Endothelial cell of umbilical vein (primary cell): ENCODE measurements at regions not wholly inside any gene's neighbourhood (a gene's known extent, or its start where the extent isn't known, plus 50 kb on each side); places are given as distances from the start of the nearest gene placed in this dataset.

Experiments
- BruUV-seq: library from RNA; stranded (reverse); fragments of 400-500 nt; replicated peaks from 2 replicates; lab custom pipeline; 2021; lab: Mats Ljungman, UMichigan
- CTCF ChIA-PET: fragments of 300-600, 350-600 bp; sonication (Branson Sonifier 250); formaldehyde crosslinking; loops from one replicate; lab custom pipeline; 2021; ENCODE audit warnings: antibody characterized with exemption, inconsistent platforms; lab: Charles Lee
- POLR2A ChIA-PET: fragments of 300-600, 350-600 bp; sonication (Branson Sonifier 250); formaldehyde crosslinking; loops from one replicate; lab custom pipeline; 2021; ENCODE audit warnings: antibody characterized with exemption, inconsistent platforms; lab: Charles Lee
- DNase-seq: peaks from one replicate; pipeline ENCODE4 v3.0.0-alpha.2; 2011; ENCODE audit warnings: low read depth, low spot score
- FAIRE-seq: peaks from 2 replicates; lab custom pipeline; 2011; peaks lifted over from hg19 to GRCh38; lab: Jason Lieb, UNC
- H2AFZ ChIP-seq: 2 replicates; pipeline ENCODE4 v1.6.0; 2012; ENCODE audit warnings: low read depth, low read length, control low read depth, inconsistent platforms
- H3K27ac ChIP-seq: 2 replicates; pipeline ENCODE4 v1.5.1; 2011; ENCODE audit warnings: low read depth, mild to moderate bottlenecking, control low read depth, low read length, moderate library complexity; ENCODE audit not compliant: insufficient read depth
- H3K27me3 ChIP-seq, 2 experiments: 2 replicates each; pipeline versions ENCODE4 v1.6.0 to v1.6.1; 2011; ENCODE audit warnings: low read length in 2 of 2, mixed read lengths in 1 of 2; ENCODE audit not compliant: control insufficient read depth in 2 of 2, insufficient read depth in 2 of 2
- H3K36me3 ChIP-seq, 2 experiments: 2 replicates in 1 of 2; 3 replicates in 1 of 2; pipeline ENCODE4 v1.5.1; 2011; ENCODE audit warnings: low read length in 2 of 2, mild to moderate bottlenecking in 1 of 2, moderate library complexity in 1 of 2; ENCODE audit not compliant: control insufficient read depth in 2 of 2, insufficient read depth in 2 of 2; ENCODE audit errors: extremely low read depth in 1 of 2
- H3K4me1 ChIP-seq: 3 replicates; pipeline ENCODE4 v1.5.1; 2011; ENCODE audit warnings: mild to moderate bottlenecking, low read length; ENCODE audit not compliant: control insufficient read depth, insufficient read depth; ENCODE audit errors: extremely low read depth
- H3K4me2 ChIP-seq: 2 replicates; pipeline ENCODE4 v1.6.1; 2011; ENCODE audit warnings: low read length, control low read depth, mixed read lengths; ENCODE audit not compliant: insufficient read depth
- H3K4me3 ChIP-seq, 3 experiments: fragments of 200-600 bp in 1 of 3; sonication (generic), shearing (Covaris generic) in 1 of 3; replicated peaks in 1 of 3; 2 replicates each; pipeline ENCODE4 v1.5.1; 2011 to 2016; ENCODE audit warnings: control low read depth in 3 of 3, low read length in 3 of 3, mild to moderate bottlenecking in 2 of 3, inconsistent platforms in 1 of 3, low read depth in 1 of 3, moderate library complexity in 1 of 3; ENCODE audit not compliant: insufficient read depth in 1 of 3
- H3K79me2 ChIP-seq: 2 replicates; pipeline ENCODE4 v1.6.0; 2012; ENCODE audit warnings: low read length, inconsistent platforms; ENCODE audit not compliant: control insufficient read depth, insufficient read depth
- H3K9ac ChIP-seq: replicated peaks from 2 replicates; pipeline ENCODE3; 2011; ENCODE audit warnings: low read length, control low read depth; ENCODE audit not compliant: insufficient read depth; ENCODE audit errors: extremely low read depth
- H3K9me1 ChIP-seq: replicated peaks from 3 replicates; pipeline ENCODE4 v1.6.0; 2011; ENCODE audit warnings: mild to moderate bottlenecking, low read length; ENCODE audit not compliant: control insufficient read depth, insufficient read depth; ENCODE audit errors: extremely low read depth
- H3K9me3 ChIP-seq: replicated peaks from 2 replicates; pipeline ENCODE4 v1.5.1; 2012; ENCODE audit warnings: low read length, inconsistent platforms; ENCODE audit not compliant: control insufficient read depth, insufficient read depth
- H4K20me1 ChIP-seq: replicated peaks from 2 replicates; pipeline ENCODE3; 2011; ENCODE audit warnings: mild to moderate bottlenecking, low read length; ENCODE audit not compliant: control insufficient read depth, insufficient read depth; ENCODE audit errors: extremely low read depth
- GATA2 ChIP-seq: IDR thresholded peaks from 2 replicates; pipeline ENCODE4 v1.7.0; 2011; ENCODE audit warnings: low read depth, mild to moderate bottlenecking, moderate library complexity, mixed read lengths, low read length; ENCODE audit not compliant: insufficient read length, insufficient read depth
- MYC ChIP-seq: IDR thresholded peaks from one replicate; pipeline ENCODE4 v1.6.1; 2011; ENCODE audit warnings: mild to moderate bottlenecking, low read depth, low read length
- POLR2A ChIP-seq: IDR thresholded peaks from 2 replicates; pipeline ENCODE4 v1.6.1; 2012; ENCODE audit warnings: low read depth, mild to moderate bottlenecking, control low read depth, low read length
- dilution Hi-C: fragments of 300-500 bp; cut with MboI; formaldehyde crosslinking; loops from one replicate; pipeline ENCODE4 v1.15.0; 2019; ENCODE audit warnings: low sequenced_read_pairs; ENCODE audit not compliant: extremely low pct_ligation_motif_present
- intact Hi-C: fragments of 100-400 bp; cut with micrococcal nuclease; formaldehyde crosslinking; loops from one replicate; pipeline ENCODE4 v1.10.0; 2022
- TF ChIP-seq, protein P1 (sequence below): IDR thresholded peaks from 2 replicates; pipeline ENCODE4 v1.6.1; 2011; ENCODE audit not compliant: insufficient read depth, insufficient read length

DNA sequence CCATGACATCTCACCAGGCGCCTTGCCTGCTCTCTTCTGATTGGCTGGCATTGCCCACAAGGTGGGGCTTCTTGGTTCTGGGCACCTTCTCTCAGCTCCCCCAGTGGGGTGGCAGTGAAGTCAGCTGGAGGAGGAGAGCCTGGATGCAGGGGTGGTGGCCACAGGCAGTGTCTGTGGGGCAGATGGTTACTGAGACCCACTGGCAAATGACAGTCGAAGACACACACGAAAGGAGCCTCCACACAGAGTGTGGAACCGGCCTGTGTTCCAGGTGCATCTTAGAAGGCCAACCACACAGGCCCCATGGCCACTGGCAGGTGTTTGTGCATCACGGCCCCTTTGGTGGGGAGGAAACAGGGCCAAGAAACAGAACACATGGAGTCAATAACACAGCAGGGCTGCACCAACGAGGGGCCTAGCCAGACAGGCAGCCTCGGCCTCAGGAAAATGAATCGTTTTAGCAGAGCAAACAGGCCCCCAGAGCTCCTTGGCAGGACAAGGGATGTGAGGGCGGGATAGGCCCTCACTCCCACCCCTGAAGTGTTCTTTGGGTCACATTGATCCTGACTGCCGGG lies 683.4 kb downstream of the TBC1D22A start:
- Histone ChIP-seq H3K4me1 (no peaks in the 10 kb centered on the region), H3K36me3 (no peaks in the 10 kb centered on the region), H3K9me1 (no peaks in the 10 kb centered on the region), H3K4me3 (no peak overlapping the region), H3K27me3 (no peaks in the 10 kb centered on the region), H3K9me3 (peaks cover 15% of the 10 kb centered on the region), H3K9ac (no peak overlapping the region), H3K4me2 (no peak overlapping the region), H3K79me2 (no peaks in the 10 kb centered on the region), H4K20me1 (no peaks in the 10 kb centered on the region), H3K27ac (no peak overlapping the region), H2AFZ (no peak overlapping the region)
- no TSS peak for BruUV-seq
- FAIRE-seq, result no peak
- POLR2A ChIA-PET, result no interaction called here
- DNase-seq, result no peak
- intact Hi-C loops, result no loop called here
- CTCF ChIA-PET, result no interaction called here
- dilution Hi-C loops, result no loop called here
- TF ChIP-seq POLR2A, result no peak
- TF ChIP-seq, protein P1, sequence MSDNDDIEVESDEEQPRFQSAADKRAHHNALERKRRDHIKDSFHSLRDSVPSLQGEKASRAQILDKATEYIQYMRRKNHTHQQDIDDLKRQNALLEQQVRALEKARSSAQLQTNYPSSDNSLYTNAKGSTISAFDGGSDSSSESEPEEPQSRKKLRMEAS, result no peak

DNA sequence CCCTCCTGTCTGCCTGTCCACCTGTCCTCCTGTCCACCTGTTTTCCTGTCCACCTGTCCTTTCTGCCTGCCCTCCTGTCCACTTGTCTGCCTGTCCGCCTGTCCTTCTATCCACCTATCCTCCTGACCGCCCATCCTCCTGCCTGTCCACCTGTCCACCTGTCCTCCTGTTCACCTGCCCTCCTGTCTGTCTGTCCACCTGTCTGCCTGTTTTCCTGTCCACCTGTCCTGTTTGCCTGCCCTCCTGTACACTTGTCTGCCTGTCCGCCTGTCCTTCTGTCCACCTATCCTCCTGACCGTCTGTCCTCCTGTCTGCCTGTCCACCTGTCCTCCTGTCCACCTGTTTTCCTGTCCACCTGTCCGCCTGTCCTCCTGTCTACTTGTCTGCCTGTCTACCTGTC lies 682.8 kb downstream of the TBC1D22A start:
- FAIRE-seq (no peak), DNase-seq (no peak)
- Histone ChIP-seq H3K9ac (no peak overlapping the region), H3K36me3 (no peaks in the 10 kb centered on the region), H3K27me3 (no peaks in the 10 kb centered on the region), H4K20me1 (no peaks in the 10 kb centered on the region), H3K4me1 (no peaks in the 10 kb centered on the region), H3K27ac (no peak overlapping the region), H3K4me3 (no peak overlapping the region), H2AFZ (no peak overlapping the region), H3K9me3 (peaks cover 15% of the 10 kb centered on the region), H3K79me2 (no peaks in the 10 kb centered on the region), H3K9me1 (no peaks in the 10 kb centered on the region), H3K4me2 (no peak overlapping the region)
- ChIA-PET POLR2A (no interaction called here), CTCF (no interaction called here)
- BruUV-seq, result no TSS peak
- dilution Hi-C loops, result no loop called here
- intact Hi-C loops, result no loop called here
- no peak for TF ChIP-seq GATA2
- no peak for TF ChIP-seq MYC
